OCI-LY1 (cell line): ENCODE measurements at regions not wholly inside any gene's neighbourhood (a gene's known extent, or its start where the extent isn't known, plus 50 kb on each side); places are given as distances from the start of the nearest gene placed in this dataset.

ENCODE experiments used
- CTCF ChIP-seq: fragments of 200-600 bp; sonication (generic), shearing (Covaris generic); IDR thresholded peaks from 2 replicates; pipeline ENCODE4 v1.5.1; 2017; ENCODE audit warnings: mild to moderate bottlenecking, antibody characterized with exemption, low read length, moderate library complexity, mixed read lengths
- EZH2 ChIP-seq: fragments of 200-600 bp; sonication (generic), shearing (Covaris generic); IDR thresholded peaks from 2 replicates; pipeline ENCODE4 v1.8.0; 2017; ENCODE audit warnings: borderline replicate concordance, mixed run types, mild to moderate bottlenecking, antibody characterized with exemption, low read length, moderate library complexity, mixed read lengths

- TF ChIP-seq CTCF (no peak), EZH2 (no peak)
Observed at GRCh38 chrX:93875621-93876282, 201.7 kb downstream of the FAM133A start.
